HG03139 (cell line): ENCODE measurements at regions not wholly inside any gene's neighbourhood (a gene's known extent, or its start where the extent isn't known, plus 50 kb on each side); places are given as distances from the start of the nearest gene placed in this dataset.

ENCODE experiments used
- ATAC-seq: cut with Tn5 transposase; IDR thresholded peaks from one replicate; pipeline ENCODE4 v1.9.1; 2021; ENCODE audit not compliant: unreplicated experiment

- ATAC-seq = no peak
These were observed 375.3 kb downstream of the DNAH5 start for GRCh38 chr5:13569090-13569715.

- ATAC-seq = no peak
These were observed 376.7 kb downstream of the DNAH5 start for GRCh38 chr5:13567819-13568218.

- ATAC-seq = no peak
These were observed 377.6 kb downstream of the DNAH5 start for GRCh38 chr5:13566871-13567339.

GRCh38 chr5:13558408-13558807 is 386.1 kb downstream of the DNAH5 start:
- ATAC-seq = no peak

- no peak for ATAC-seq
These were observed 390.6 kb downstream of the DNAH5 start for GRCh38 chr5:13553896-13554295.

GRCh38 chr5:13552361-13552760 is 392.1 kb downstream of the DNAH5 start:
- no peak for ATAC-seq

GRCh38 chr5:13551645-13552044 is 392.8 kb downstream of the DNAH5 start:
- no peak for ATAC-seq

- ATAC-seq = no peak
These were observed 404.2 kb downstream of the DNAH5 start for GRCh38 chr5:13540168-13540750.

GRCh38 chr5:13536933-13537332 is 407.6 kb downstream of the DNAH5 start:
- ATAC-seq = no peak

GRCh38 chr5:13533833-13534232 is 410.7 kb downstream of the DNAH5 start:
- no peak for ATAC-seq

- no peak for ATAC-seq
These were observed 415.2 kb downstream of the DNAH5 start for GRCh38 chr5:13529300-13529699.

GRCh38 chr5:13524936-13525335 is 419.6 kb downstream of the DNAH5 start:
- ATAC-seq = no peak

GRCh38 chr5:13519131-13519530 is 425.4 kb downstream of the DNAH5 start:
- ATAC-seq = no peak

GRCh38 chr5:13516195-13516594 is 428.3 kb downstream of the DNAH5 start:
- ATAC-seq = no peak

GRCh38 chr5:13511442-13511841 is 433.0 kb downstream of the DNAH5 start:
- ATAC-seq = no peak

- no peak for ATAC-seq
These were observed 433.9 kb downstream of the DNAH5 start for GRCh38 chr5:13510616-13511015.

- no peak for ATAC-seq
These were observed 435.9 kb downstream of the DNAH5 start for GRCh38 chr5:13508559-13508958.

- ATAC-seq = no peak
These were observed 439.2 kb downstream of the DNAH5 start for GRCh38 chr5:13505326-13505725.

- no peak for ATAC-seq
These were observed 441.5 kb downstream of the DNAH5 start for GRCh38 chr5:13503017-13503416.

GRCh38 chr5:13501176-13501575 is 443.3 kb downstream of the DNAH5 start:
- ATAC-seq = no peak

- no peak for ATAC-seq
These were observed 446.2 kb downstream of the DNAH5 start for GRCh38 chr5:13498279-13498678.

GRCh38 chr5:13488254-13488931 is 456.1 kb downstream of the DNAH5 start:
- no peak for ATAC-seq
